Astrocyte (in vitro differentiated cells and primary cell): ENCODE measurements at regions not wholly inside any gene's neighbourhood (a gene's known extent, or its start where the extent isn't known, plus 50 kb on each side); places are given as distances from the start of the nearest gene placed in this dataset.

Experiments used
- DNase-seq: peaks from one replicate; pipeline ENCODE4 v3.0.0-alpha.2; 2010; ENCODE audit warnings: low read depth
- FAIRE-seq: peaks from 2 replicates; lab custom pipeline; 2011; peaks lifted over from hg19 to GRCh38; lab: Jason Lieb, UNC
- H2AFZ ChIP-seq: 2 replicates; pipeline ENCODE4 v1.6.0; 2012; ENCODE audit warnings: low read depth, low read length, inconsistent platforms
- H3K27ac ChIP-seq: 2 replicates; pipeline ENCODE4 v1.5.1; 2011; ENCODE audit warnings: low read depth, low read length, inconsistent platforms
- H3K27me3 ChIP-seq: 2 replicates; pipeline ENCODE4 v1.6.0; 2011; ENCODE audit warnings: low read length, inconsistent platforms; ENCODE audit not compliant: insufficient read depth
- H3K36me3 ChIP-seq: 2 replicates; pipeline ENCODE4 v1.5.1; 2011; ENCODE audit warnings: low read length, inconsistent platforms; ENCODE audit not compliant: insufficient read depth
- H3K4me1 ChIP-seq: 2 replicates; pipeline ENCODE4 v1.5.1; 2011; ENCODE audit warnings: low read length, inconsistent platforms; ENCODE audit not compliant: insufficient read depth
- H3K4me2 ChIP-seq: 2 replicates; pipeline ENCODE4 v1.6.0; 2012; ENCODE audit warnings: low read length, inconsistent platforms
- H3K4me3 ChIP-seq: 2 replicates; pipeline ENCODE4 v1.5.1; 2011; ENCODE audit warnings: low read depth, mild to moderate bottlenecking, low read length, inconsistent platforms; ENCODE audit not compliant: insufficient read depth
- H3K79me2 ChIP-seq: 2 replicates; pipeline ENCODE4 v1.6.0; 2012; ENCODE audit warnings: mild to moderate bottlenecking, low read length, inconsistent platforms; ENCODE audit not compliant: insufficient read depth
- H3K9ac ChIP-seq: 2 replicates; pipeline ENCODE4 v1.6.0; 2012; ENCODE audit warnings: mild to moderate bottlenecking, low read length, inconsistent platforms
- H3K9me3 ChIP-seq: 2 replicates; pipeline ENCODE4 v1.5.1; 2012; ENCODE audit warnings: low read depth, mild to moderate bottlenecking, low read length, inconsistent platforms; ENCODE audit not compliant: insufficient read depth
- H4K20me1 ChIP-seq: 2 replicates; pipeline ENCODE4 v1.6.0; 2012; ENCODE audit warnings: low read length, inconsistent platforms; ENCODE audit not compliant: insufficient read depth
- H3K27ac Mint-ChIP-seq: one replicate; pipeline ENCODE4 v1.8.0; 2021; ENCODE audit warnings: mild to moderate bottlenecking, mixed read lengths; ENCODE audit not compliant: unreplicated experiment
- H3K27me3 Mint-ChIP-seq: one replicate; pipeline ENCODE4 v1.8.0; 2021; ENCODE audit warnings: low read depth, mixed read lengths; ENCODE audit not compliant: unreplicated experiment
- H3K36me3 Mint-ChIP-seq: one replicate; pipeline ENCODE4 v1.8.0; 2021; ENCODE audit warnings: low read depth, mixed read lengths; ENCODE audit not compliant: unreplicated experiment
- H3K4me1 Mint-ChIP-seq: one replicate; pipeline ENCODE4 v1.8.0; 2021; ENCODE audit warnings: low read depth, mixed read lengths; ENCODE audit not compliant: unreplicated experiment
- H3K4me3 Mint-ChIP-seq: one replicate; pipeline ENCODE4 v1.8.0; 2021; ENCODE audit warnings: mild to moderate bottlenecking, moderate library complexity, mixed read lengths; ENCODE audit not compliant: unreplicated experiment
- H3K9me3 Mint-ChIP-seq: one replicate; pipeline ENCODE4 v1.8.0; 2021; ENCODE audit warnings: mild to moderate bottlenecking, mixed read lengths; ENCODE audit not compliant: unreplicated experiment
- CTCF ChIP-seq: IDR thresholded peaks from 2 replicates; pipeline ENCODE4 v1.5.1; 2011; ENCODE audit warnings: low read depth, mild to moderate bottlenecking, inconsistent platforms, low read length, moderate library complexity; ENCODE audit not compliant: insufficient read depth
- EZH2 ChIP-seq: IDR thresholded peaks from 2 replicates; pipeline ENCODE4 v1.6.1; 2012; ENCODE audit warnings: mild to moderate bottlenecking, low read length, inconsistent platforms; ENCODE audit not compliant: insufficient read depth

GRCh38 chr2:162929571-162929970 lies 91.0 kb upstream of the KCNH7 start:
- Mint-ChIP-seq H3K9me3 (peaks cover 2% of the 10 kb centered on the region), H3K36me3 (no peaks in the 10 kb centered on the region), H3K4me3 (no peak overlapping the region), H3K27me3 (no peaks in the 10 kb centered on the region), H3K27ac (peak overlapping the region; percentile 91), H3K4me1 (peaks cover 44% of the 10 kb centered on the region)
- no peaks in the 10 kb centered on the region for H3K9me3 ChIP-seq
- TF ChIP-seq EZH2 (no peak), CTCF (no peak)
- H3K27me3 ChIP-seq: no peaks in the 10 kb centered on the region
- no peak overlapping the region for H3K27ac ChIP-seq
- DNase-seq: peak; percentile 96
- no peaks in the 10 kb centered on the region for H3K79me2 ChIP-seq
- peaks cover 15% of the 10 kb centered on the region for H3K4me1 ChIP-seq
- no peak for FAIRE-seq
- no peak overlapping the region for H3K9ac ChIP-seq
- H3K4me2 ChIP-seq: no peak overlapping the region
- no peaks in the 10 kb centered on the region for H4K20me1 ChIP-seq
- H2AFZ ChIP-seq: no peak overlapping the region
- H3K36me3 ChIP-seq: no peaks in the 10 kb centered on the region
- H3K4me3 ChIP-seq: no peak overlapping the region

GRCh38 chr2:162928356-162928755 lies 89.8 kb upstream of the KCNH7 start:
- Histone ChIP-seq H3K36me3 (no peaks in the 10 kb centered on the region), H3K4me2 (no peak overlapping the region), H3K27ac (no peak overlapping the region), H2AFZ (no peak overlapping the region), H3K9ac (no peak overlapping the region), H3K9me3 (no peaks in the 10 kb centered on the region), H3K27me3 (no peaks in the 10 kb centered on the region), H3K4me3 (no peak overlapping the region), H3K79me2 (no peaks in the 10 kb centered on the region), H4K20me1 (no peaks in the 10 kb centered on the region), H3K4me1 (peaks cover 15% of the 10 kb centered on the region)
- Mint-ChIP-seq H3K27me3 (no peaks in the 10 kb centered on the region), H3K4me3 (no peak overlapping the region), H3K9me3 (no peaks in the 10 kb centered on the region), H3K4me1 (peaks cover 57% of the 10 kb centered on the region), H3K36me3 (no peaks in the 10 kb centered on the region), H3K27ac (peak overlapping the region; percentile 86)
- TF ChIP-seq CTCF (no peak), EZH2 (no peak)
- FAIRE-seq (no peak), DNase-seq (peak; percentile 46)

- no peaks in the 10 kb centered on the region for H3K27me3 Mint-ChIP-seq
- Histone ChIP-seq H3K4me3 (no peak overlapping the region), H4K20me1 (no peaks in the 10 kb centered on the region), H3K36me3 (no peaks in the 10 kb centered on the region), H3K79me2 (no peaks in the 10 kb centered on the region), H3K9ac (no peak overlapping the region), H3K4me2 (peak overlapping the region; percentile 70), H3K4me1 (peaks cover 15% of the 10 kb centered on the region), H3K27me3 (no peaks in the 10 kb centered on the region), H3K9me3 (no peaks in the 10 kb centered on the region), H3K27ac (peak overlapping the region; percentile 92), H2AFZ (no peak overlapping the region)
- FAIRE-seq (no peak), DNase-seq (peak; percentile 83)
- H3K4me3 Mint-ChIP-seq: no peak overlapping the region
- H3K4me1 Mint-ChIP-seq: peaks cover 60% of the 10 kb centered on the region
- no peaks in the 10 kb centered on the region for H3K36me3 Mint-ChIP-seq
- TF ChIP-seq CTCF (no peak), EZH2 (no peak)
- no peaks in the 10 kb centered on the region for H3K9me3 Mint-ChIP-seq
- H3K27ac Mint-ChIP-seq: peak overlapping the region; percentile 100
Measured at GRCh38 chr2:162926907-162927306, 88.3 kb upstream of the KCNH7 start.
